ENCODE measurements at regions not wholly inside any gene's neighbourhood (a gene's known extent, or its start where the extent isn't known, plus 50 kb on each side); places are given as distances from the start of the nearest gene placed in this dataset.
"Not testable (repeated sequence)": the region's sequence is repeated elsewhere in the genome, so short reads cannot be mapped to it uniquely, and the experiment has no call there.

GRCh38 chr1:173344034-173344743 is 132.9 kb upstream of the PRDX6 start:
- DNase-seq, result no peak

GRCh38 chr1:173347282-173347818 is 129.8 kb upstream of the PRDX6 start:
- no peak for DNase-seq

- not testable (repeated sequence) for DNase-seq
Observed at GRCh38 chr1:173352635-173353034, 124.5 kb upstream of the PRDX6 start.

- no peak for DNase-seq
Observed at GRCh38 chr1:173353350-173353749, 123.8 kb upstream of the PRDX6 start.

- no peak for DNase-seq
Observed at GRCh38 chr1:173354937-173355280, 122.2 kb upstream of the PRDX6 start.

GRCh38 chr1:173355281-173356031 is 121.7 kb upstream of the PRDX6 start:
- DNase-seq, result no peak

GRCh38 chr1:173356191-173356762 is 120.9 kb upstream of the PRDX6 start:
- DNase-seq, result no peak

- no peak for DNase-seq
Observed at GRCh38 chr1:173360487-173361063, 116.6 kb upstream of the PRDX6 start.

- no peak for DNase-seq
Observed at GRCh38 chr1:173362543-173362942, 114.6 kb upstream of the PRDX6 start.

GRCh38 chr1:173364827-173365226 is 112.3 kb upstream of the PRDX6 start:
- DNase-seq, result no peak

- DNase-seq, result no peak
Observed at GRCh38 chr1:173365341-173365740, 111.8 kb upstream of the PRDX6 start.

GRCh38 chr1:173367136-173367535 is 110.0 kb upstream of the PRDX6 start:
- no peak for DNase-seq

- not testable (repeated sequence) for DNase-seq
Observed at GRCh38 chr1:173370586-173370985, 106.5 kb upstream of the PRDX6 start.

GRCh38 chr1:173376065-173376464 is 101.1 kb upstream of the PRDX6 start:
- not testable (repeated sequence) for DNase-seq

- DNase-seq, result no peak
Observed at GRCh38 chr1:173377266-173377665, 99.9 kb upstream of the PRDX6 start.

GRCh38 chr1:173383351-173383750 is 93.8 kb upstream of the PRDX6 start:
- DNase-seq, result no peak

- no peak for DNase-seq
Observed at GRCh38 chr1:173388352-173388751, 88.8 kb upstream of the PRDX6 start.

- no peak for DNase-seq
Observed at GRCh38 chr1:173392895-173393658, 84.1 kb upstream of the PRDX6 start.

GRCh38 chr1:173393659-173394000 is 83.5 kb upstream of the PRDX6 start:
- no peak for DNase-seq

- not testable (repeated sequence) for DNase-seq
Observed at GRCh38 chr1:173394813-173395212, 82.3 kb upstream of the PRDX6 start.

- no peak for DNase-seq
Observed at GRCh38 chr1:173395762-173396161, 81.4 kb upstream of the PRDX6 start.

GRCh38 chr1:173400387-173400995 is 76.6 kb upstream of the PRDX6 start:
- no peak for DNase-seq
